Neural crest cell (in vitro differentiated cells): ENCODE measurements at regions not wholly inside any gene's neighbourhood (a gene's known extent, or its start where the extent isn't known, plus 50 kb on each side); places are given as distances from the start of the nearest gene placed in this dataset.

ENCODE experiments used
- DNase-seq: peaks from one replicate; pipeline ENCODE4 v3.0.0; 2021; ENCODE audit warnings: low read depth, mixed read lengths, low spot score
- H3K27ac Mint-ChIP-seq: one replicate; pipeline ENCODE4 v1.8.0; 2021; ENCODE audit warnings: mild to moderate bottlenecking, mixed read lengths; ENCODE audit not compliant: unreplicated experiment
- H3K27me3 Mint-ChIP-seq: 2 replicates; pipeline ENCODE4 v1.8.0; 2021; ENCODE audit warnings: low read depth, mild to moderate bottlenecking, mixed read lengths
- H3K36me3 Mint-ChIP-seq: 2 replicates; pipeline ENCODE4 v1.8.0; 2021; ENCODE audit warnings: low read depth, mild to moderate bottlenecking, mixed read lengths
- H3K4me1 Mint-ChIP-seq: 2 replicates; pipeline ENCODE4 v1.8.0; 2021; ENCODE audit warnings: mixed read lengths
- H3K4me3 Mint-ChIP-seq: one replicate; pipeline ENCODE4 v1.8.0; 2021; ENCODE audit warnings: mild to moderate bottlenecking, mixed read lengths
- H3K9me3 Mint-ChIP-seq: 2 replicates; pipeline ENCODE4 v1.8.0; 2021; ENCODE audit warnings: mixed read lengths
- TF ChIP-seq, protein P1 (sequence below): fragments of 200-600 bp; sonication (generic); conservative IDR thresholded peaks from 2 replicates; pipeline ENCODE4 v1.5.0; 2021; ENCODE audit warnings: antibody characterized with exemption, mild to moderate bottlenecking

DNA sequence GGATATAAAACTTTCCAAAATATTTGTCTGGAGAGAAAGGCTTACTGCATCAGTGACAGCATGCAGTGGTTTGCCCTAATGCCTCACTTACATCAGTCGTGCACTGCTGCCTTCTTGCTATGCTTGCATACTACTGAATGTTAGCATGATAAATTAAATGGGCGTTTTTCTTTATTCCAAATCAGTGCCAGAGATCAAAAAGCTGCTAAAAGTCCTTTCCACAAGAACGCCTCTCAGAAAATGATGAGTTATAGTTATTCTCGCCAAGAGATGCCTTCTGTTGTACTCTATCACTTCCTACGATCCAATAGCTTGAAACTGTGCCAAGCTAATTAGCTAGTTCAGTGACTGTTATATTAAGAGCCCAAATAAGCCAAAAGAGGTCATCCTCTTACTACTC, 345.8 kb upstream of the ROBO2 start:
- H3K27me3 Mint-ChIP-seq, result no peaks in the 10 kb centered on the region
- no peaks in the 10 kb centered on the region for H3K36me3 Mint-ChIP-seq
- TF ChIP-seq, protein P1, sequence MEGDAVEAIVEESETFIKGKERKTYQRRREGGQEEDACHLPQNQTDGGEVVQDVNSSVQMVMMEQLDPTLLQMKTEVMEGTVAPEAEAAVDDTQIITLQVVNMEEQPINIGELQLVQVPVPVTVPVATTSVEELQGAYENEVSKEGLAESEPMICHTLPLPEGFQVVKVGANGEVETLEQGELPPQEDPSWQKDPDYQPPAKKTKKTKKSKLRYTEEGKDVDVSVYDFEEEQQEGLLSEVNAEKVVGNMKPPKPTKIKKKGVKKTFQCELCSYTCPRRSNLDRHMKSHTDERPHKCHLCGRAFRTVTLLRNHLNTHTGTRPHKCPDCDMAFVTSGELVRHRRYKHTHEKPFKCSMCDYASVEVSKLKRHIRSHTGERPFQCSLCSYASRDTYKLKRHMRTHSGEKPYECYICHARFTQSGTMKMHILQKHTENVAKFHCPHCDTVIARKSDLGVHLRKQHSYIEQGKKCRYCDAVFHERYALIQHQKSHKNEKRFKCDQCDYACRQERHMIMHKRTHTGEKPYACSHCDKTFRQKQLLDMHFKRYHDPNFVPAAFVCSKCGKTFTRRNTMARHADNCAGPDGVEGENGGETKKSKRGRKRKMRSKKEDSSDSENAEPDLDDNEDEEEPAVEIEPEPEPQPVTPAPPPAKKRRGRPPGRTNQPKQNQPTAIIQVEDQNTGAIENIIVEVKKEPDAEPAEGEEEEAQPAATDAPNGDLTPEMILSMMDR, result no peak
- no peak for DNase-seq
- no peak overlapping the region for H3K27ac Mint-ChIP-seq
- no peaks in the 10 kb centered on the region for H3K4me1 Mint-ChIP-seq
- H3K4me3 Mint-ChIP-seq, result no peak overlapping the region
- H3K9me3 Mint-ChIP-seq, result no peaks in the 10 kb centered on the region

DNA sequence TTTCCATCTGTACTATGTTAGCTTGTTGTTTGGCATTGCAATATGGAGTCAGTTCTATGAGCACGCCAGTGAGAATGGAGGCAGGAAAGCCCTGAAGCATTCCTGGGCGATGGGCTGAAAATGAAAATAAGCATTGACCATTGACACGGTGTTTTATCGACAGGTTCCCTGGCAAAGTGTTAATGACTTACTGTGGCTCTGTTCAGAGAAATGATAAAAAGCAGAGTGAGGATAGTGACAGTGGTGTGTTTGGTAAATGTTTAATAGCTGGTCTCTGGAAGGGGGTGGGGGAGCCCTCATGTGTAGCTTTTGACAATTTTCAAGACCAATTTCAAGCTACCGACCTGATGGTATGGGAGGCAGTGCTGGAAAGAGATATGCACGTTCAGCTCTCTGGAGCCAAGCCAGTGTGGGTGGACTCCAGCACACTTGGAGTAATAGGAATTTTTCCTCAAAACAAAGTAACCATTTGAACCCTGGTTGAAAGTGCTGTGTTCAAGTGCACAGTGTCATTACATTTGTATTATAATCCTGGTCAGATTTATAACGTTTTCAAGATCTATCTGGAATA, 341.7 kb upstream of the ROBO2 start:
- TF ChIP-seq, protein P1, result no peak
- H3K4me3 Mint-ChIP-seq, result no peak overlapping the region
- DNase-seq, result no peak
- H3K27me3 Mint-ChIP-seq, result no peaks in the 10 kb centered on the region
- no peaks in the 10 kb centered on the region for H3K9me3 Mint-ChIP-seq
- no peaks in the 10 kb centered on the region for H3K36me3 Mint-ChIP-seq
- no peak overlapping the region for H3K27ac Mint-ChIP-seq
- no peaks in the 10 kb centered on the region for H3K4me1 Mint-ChIP-seq

DNA sequence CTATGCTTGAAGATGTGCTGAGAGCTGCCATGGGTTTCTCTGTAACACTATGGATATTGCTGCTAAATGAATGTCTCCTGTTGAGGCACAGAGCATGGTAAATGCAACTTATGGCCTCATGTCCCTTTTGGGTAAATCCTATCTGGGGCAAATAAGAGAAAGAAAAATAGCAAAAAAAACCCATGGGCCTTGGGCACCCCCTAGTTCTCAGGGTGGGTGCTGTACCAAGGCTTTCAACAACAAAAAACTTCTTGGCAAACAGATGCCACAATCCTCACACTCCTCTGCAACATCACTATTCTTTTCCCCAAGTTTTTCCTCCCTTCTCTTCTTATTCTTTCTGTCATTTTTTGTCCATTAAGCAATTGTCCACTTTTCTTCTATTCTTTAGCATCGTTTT, 340.1 kb upstream of the ROBO2 start:
- TF ChIP-seq, protein P1, result no peak
- no peak for DNase-seq
- Mint-ChIP-seq H3K4me3 (no peak overlapping the region), H3K4me1 (no peaks in the 10 kb centered on the region), H3K27me3 (no peaks in the 10 kb centered on the region), H3K36me3 (no peaks in the 10 kb centered on the region), H3K9me3 (peaks cover 3% of the 10 kb centered on the region), H3K27ac (no peak overlapping the region)

DNA sequence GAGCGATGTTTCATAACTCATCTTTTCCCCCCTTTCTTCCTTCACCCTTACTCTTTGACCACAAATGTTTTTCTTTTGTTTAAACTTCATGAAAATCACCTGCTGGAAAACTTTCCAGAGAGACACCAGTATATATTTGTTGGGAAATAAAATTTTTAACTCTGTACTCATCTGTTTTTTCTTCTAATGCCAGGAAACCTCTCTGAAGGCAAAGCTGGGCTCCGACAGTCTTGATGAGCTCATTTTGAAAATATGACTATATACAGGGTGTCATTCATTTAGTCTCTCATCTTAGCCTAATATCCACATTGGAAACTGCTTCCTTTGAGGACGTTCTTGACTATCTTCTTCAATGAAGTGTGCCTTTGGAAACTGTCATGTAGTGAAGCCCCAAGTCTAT, 339.6 kb upstream of the ROBO2 start:
- no peak for DNase-seq
- Mint-ChIP-seq H3K4me1 (no peaks in the 10 kb centered on the region), H3K36me3 (no peaks in the 10 kb centered on the region), H3K4me3 (no peak overlapping the region), H3K27me3 (no peaks in the 10 kb centered on the region), H3K9me3 (peaks cover 3% of the 10 kb centered on the region), H3K27ac (no peak overlapping the region)
- TF ChIP-seq, protein P1, result no peak

DNA sequence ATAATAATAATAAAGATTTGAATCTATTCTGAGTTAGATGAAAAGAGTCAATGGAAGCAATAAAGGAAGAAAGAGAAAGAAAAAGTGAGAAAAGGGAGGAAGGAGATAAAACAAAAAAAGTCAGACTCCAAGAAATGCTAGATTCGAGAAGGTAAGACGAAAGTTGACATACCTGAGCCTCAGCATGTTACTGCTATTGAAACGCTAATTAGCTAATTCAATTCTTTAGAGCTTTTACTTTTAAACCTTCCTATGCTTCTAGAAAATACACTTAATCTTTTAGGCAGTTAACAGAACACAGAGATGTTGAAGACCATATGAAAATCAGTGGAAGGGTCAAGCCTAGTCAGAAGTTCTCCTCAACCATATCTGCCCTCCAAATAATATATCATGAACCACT, 337.2 kb upstream of the ROBO2 start:
- DNase-seq, result no peak
- Mint-ChIP-seq H3K4me3 (no peak overlapping the region), H3K36me3 (no peaks in the 10 kb centered on the region), H3K4me1 (no peaks in the 10 kb centered on the region), H3K9me3 (peaks cover 3% of the 10 kb centered on the region), H3K27ac (no peak overlapping the region), H3K27me3 (no peaks in the 10 kb centered on the region)
- TF ChIP-seq, protein P1, result no peak

DNA sequence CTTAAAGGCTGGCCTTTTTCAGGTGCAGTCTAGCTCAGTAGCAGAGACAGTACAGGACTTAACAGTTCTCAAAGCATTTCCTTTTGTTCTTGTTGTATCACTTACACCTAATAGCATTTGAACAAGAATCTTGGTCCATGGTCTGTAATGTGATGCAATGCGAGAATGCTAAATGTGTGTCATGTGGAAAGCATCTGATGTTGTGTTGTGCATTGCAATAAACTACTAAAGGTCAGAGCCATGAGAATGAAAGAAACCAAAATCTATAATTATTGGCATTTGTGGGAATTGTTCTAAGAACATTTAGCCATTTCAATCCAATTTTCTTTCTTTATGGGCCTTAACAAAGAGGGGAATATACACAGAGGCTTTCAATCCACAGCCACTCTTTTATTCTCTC, 324.5 kb upstream of the ROBO2 start:
- H3K27me3 Mint-ChIP-seq, result no peaks in the 10 kb centered on the region
- TF ChIP-seq, protein P1, result no peak
- no peak for DNase-seq
- H3K4me1 Mint-ChIP-seq, result no peaks in the 10 kb centered on the region
- H3K9me3 Mint-ChIP-seq, result no peaks in the 10 kb centered on the region
- no peak overlapping the region for H3K27ac Mint-ChIP-seq
- no peak overlapping the region for H3K4me3 Mint-ChIP-seq
- no peaks in the 10 kb centered on the region for H3K36me3 Mint-ChIP-seq
